CD4-positive, alpha-beta T cell treated with Interleukin-17A for 4 hours (primary cell): ENCODE measurements at regions not wholly inside any gene's neighbourhood (a gene's known extent, or its start where the extent isn't known, plus 50 kb on each side); places are given as distances from the start of the nearest gene placed in this dataset.
"Not testable (repeated sequence)": the region's sequence is repeated elsewhere in the genome, so short reads cannot be mapped to it uniquely, and the experiment has no call there.

Source experiments
- DNase-seq: peaks from one replicate; pipeline ENCODE4 v3.0.0-alpha.2; 2020; ENCODE audit warnings: mixed read lengths

GRCh38 chr6:168929871-168930450 lies 323.7 kb downstream of the THBS2 start:
- no peak for DNase-seq

DNA sequence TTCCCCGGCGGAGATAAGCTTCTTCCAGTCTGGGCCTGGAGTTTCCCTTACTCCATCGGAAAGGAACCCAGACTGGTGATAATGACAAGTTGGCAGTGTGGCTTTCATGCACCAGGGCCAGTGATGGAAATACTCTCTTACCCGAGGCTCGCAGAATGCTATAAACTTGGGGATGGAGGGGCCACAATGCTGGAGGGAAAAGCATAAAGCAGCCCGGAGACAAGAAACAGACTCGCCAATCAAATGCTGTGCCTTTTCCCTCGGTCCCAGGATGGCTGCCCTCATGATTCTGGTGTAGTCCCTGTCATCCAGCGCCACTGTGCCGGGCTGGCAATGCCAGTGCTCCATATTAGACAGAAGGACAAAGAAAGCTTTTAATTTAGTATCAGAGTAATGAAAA lies 325.6 kb downstream of the THBS2 start:
- DNase-seq: no peak

DNA sequence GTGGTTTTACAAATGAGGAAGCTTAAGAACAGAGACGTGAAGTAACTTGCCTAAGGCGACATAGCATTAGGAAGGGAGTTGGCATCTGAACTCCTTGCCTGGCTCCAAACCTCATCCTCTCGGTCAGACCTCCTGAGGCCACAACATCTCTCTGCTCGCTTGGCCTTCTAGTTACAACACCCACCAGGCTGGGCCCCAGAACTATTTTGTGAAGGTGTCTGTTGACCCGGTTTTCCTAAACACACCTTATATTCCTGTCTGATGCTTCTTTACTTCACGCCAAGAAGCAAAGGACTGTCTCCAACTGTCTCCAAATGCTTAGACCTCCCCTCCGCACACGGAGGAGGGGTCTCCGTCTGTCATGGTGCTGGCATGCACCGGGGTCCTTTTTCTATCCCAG lies 326.6 kb downstream of the THBS2 start:
- no peak for DNase-seq

GRCh38 chr6:168926306-168926705 lies 327.3 kb downstream of the THBS2 start:
- DNase-seq: no peak

- DNase-seq: no peak
These were observed 328.0 kb downstream of the THBS2 start for GRCh38 chr6:168925671-168926070.

DNA sequence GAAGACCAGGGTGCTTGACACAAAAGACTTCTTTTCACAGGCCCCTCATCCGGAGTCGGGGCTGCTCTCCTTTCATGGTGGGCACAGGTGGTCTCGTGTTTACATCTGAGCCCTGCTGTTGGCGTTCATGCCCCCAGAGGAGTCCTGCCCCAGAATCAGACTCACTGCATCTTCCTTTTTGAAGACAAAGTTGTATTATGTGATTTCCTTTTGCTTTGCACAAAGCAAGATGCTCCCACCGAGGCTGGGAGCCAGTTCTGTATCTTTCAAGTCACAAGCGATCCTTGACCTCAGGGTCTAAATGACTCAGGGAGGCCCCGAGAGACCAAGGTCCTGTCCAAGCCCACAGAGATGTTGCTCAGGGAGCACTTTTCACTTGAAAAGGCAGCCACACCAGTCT lies 330.5 kb downstream of the THBS2 start:
- no peak for DNase-seq

GRCh38 chr6:168922436-168922835 lies 331.2 kb downstream of the THBS2 start:
- DNase-seq: no peak

DNA sequence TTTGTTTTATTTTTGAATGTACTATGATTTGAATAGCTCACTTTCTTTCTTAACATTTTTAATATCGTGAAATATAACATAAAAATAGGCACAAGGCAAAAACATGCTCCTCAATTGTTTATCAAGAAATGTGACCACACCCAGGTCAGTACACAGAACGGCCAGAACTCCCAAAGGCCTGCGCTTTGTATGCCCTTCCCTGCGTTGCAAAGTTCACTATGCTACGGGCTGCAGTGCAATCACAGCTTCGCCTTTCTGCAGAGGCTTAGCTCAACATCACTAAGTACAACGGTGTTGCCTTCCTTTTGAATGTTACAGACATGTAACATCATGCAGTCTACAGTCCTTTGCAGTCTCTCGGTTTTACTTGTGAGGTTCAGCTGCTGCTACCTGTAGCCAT lies 333.4 kb downstream of the THBS2 start:
- DNase-seq: no peak

- no peak for DNase-seq
These were observed 334.0 kb downstream of the THBS2 start for GRCh38 chr6:168919470-168920179.

DNA sequence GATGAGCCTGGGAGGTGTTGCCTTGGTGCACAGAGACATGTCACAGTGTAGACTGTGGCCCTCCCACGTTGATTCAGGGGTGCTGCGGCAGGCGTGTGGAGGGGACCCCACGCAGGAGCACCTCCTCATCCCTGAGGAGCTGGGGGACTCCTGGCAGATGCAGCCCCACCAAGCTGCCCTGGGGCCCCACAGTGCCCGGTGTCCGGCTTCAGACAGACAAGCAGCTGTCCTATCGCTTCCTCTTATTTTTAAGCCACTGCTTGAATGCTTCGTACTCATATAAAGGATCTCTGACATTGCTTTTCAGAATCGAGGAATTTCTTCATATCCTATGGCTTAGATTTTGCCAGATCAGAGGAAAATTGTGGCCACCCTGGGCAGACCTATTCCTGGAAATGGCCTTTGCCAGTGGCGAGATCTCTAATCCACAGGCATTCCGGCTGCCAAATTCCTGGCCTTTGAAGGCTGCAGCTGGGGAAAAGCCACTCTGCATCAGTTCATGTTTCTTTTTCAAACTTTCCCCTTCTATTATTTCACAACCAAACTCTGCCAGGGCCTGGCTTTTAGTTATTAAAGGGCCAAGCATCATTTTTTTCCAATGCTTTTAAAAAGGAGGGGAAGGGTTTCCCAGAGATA lies 337.0 kb downstream of the THBS2 start:
- DNase-seq: no peak

DNA sequence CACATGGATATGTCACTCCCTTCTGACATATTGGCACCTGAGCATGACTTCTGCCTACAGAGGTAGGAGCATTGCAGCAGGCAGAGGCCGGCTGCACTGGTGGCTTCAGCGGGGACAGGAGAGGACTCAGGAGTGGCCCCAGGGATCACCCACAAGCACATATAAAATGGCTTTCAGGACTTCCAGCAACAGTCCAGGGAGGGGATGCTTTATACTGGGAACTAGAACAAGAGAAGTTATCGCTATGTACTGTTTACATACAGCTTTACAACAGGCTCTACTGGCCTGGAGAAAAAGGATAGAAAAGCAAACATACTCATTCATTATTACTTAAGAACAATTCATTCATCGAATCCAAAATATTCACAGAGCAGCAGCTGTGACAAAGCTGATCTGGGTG lies 337.8 kb downstream of the THBS2 start:
- DNase-seq: no peak

- DNase-seq: no peak
These were observed 338.4 kb downstream of the THBS2 start for GRCh38 chr6:168915242-168915641.

GRCh38 chr6:168913866-168914469 lies 339.7 kb downstream of the THBS2 start:
- no peak for DNase-seq

DNA sequence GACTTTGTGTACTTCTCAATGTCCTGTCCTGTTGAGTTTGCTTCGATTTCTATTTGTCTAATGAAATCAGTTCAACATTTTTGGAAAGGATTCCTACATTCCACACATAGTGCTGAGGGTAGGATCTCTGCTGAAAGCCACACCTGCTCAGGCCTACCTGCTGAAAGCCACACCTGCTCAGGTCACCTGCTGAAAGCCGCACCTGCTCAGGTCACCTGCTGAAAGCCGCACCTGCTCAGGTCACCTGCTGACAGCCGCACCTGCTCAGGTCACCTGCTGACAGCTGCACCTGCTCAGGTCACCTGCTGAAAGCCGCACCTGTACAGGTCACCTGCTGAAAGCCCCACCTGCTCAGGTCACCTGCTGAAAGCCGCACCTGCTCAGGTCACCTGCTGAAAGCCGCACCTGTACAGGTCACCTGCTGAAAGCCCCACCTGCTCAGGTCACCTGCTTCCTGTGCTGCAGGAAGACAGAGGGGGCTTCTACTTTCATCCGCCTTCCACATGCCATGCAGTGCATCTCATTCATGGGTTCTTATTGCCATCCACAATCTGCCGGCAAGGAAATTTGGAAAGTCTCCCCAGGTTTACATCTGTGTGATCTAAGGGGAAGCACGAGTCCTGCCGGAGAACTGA lies 340.3 kb downstream of the THBS2 start:
- not testable (repeated sequence) for DNase-seq

GRCh38 chr6:168909288-168909687 lies 344.4 kb downstream of the THBS2 start:
- no peak for DNase-seq

GRCh38 chr6:168908887-168909286 lies 344.8 kb downstream of the THBS2 start:
- DNase-seq: no peak

GRCh38 chr6:168908166-168908565 lies 345.5 kb downstream of the THBS2 start:
- no peak for DNase-seq

DNA sequence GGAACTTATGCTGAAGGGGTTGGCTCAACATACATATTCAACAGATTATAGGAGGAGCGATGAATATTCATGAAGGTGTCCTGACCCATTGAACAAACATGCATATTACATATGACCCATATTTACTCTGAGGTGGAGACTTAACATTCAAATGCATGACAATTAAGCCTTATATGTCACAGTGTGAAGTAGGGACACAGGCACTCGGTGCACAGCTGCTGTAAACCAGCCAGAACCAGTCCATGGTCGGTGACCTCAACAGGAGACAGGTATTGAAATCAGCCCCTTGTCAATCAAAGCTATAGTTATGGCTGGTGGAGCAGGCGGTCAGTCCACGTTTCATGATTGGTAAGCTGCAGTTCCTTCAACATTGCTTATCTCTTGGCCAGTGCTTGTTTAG lies 347.3 kb downstream of the THBS2 start:
- no peak for DNase-seq

DNA sequence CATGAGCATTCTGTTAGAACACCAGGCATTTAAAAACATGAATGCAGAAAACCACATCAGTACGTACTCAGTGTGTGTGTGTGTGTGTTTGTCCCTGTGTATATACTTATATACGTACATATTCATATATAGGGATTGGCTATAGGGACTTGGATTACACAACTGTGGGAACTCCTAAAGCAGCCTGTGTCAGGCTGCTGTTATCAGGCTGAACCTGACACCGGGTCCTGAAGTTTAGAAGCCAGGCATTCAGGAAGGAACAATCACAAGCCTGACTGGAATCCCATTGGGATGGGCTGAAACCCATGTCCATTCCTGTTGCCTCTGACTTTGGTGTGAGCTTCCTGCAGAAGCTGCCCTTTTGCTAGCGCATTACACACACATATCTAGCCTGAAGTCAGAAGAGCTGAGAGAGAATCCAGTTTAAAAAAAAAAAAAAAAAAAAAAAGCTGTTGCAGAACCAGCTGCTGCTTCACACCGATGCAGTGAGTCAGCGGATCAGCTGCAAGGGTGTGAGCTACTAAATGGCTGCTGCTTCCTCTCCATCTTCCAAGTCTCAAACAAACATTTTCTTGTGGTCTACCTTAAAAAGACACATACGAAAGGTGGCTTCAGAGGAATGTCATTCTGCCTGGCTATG lies 348.1 kb downstream of the THBS2 start:
- no peak for DNase-seq

DNA sequence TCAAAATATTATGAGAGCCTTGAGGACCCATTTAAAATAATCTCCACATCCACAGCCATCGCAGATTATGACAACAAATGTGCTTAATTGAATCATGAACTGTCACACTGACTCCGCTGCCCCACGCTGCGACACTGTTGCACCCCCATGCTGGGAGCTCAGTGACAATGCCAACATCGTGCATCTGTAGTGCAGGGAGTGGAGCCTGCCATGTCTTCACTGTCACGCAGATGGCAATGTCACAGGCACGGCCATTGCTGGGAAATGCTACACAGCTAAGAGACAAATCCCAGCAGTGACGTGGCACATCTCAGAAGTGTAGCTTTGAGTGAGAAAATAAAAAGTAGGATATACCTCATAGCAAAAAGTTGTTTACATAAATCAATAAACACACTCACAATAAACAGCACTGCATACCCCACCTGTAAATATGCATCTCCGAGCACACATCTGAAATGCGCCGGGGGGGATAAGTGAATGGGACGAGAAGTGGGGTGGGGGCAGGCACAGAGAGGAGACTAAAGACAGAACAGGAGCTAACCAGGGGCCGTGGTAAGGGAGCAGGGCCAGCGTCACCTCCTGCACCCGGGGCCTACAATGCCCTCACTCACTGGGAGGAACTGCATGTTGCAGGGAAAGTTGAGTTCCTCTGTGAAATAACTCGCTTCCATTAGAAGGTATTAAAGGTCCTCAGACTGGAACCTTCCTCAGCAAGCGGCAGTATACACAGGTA lies 349.9 kb downstream of the THBS2 start:
- no peak for DNase-seq

GRCh38 chr6:168902075-168902474 lies 351.6 kb downstream of the THBS2 start:
- DNase-seq: no peak

- DNase-seq: no peak
These were observed 352.6 kb downstream of the THBS2 start for GRCh38 chr6:168901076-168901475.
